Spleen (tissue), 11 donors: ENCODE measurements at regions not wholly inside any gene's neighbourhood (a gene's known extent, or its start where the extent isn't known, plus 50 kb on each side); places are given as distances from the start of the nearest gene placed in this dataset.

Experiments used
- DNase-seq: peaks from one replicate; pipeline ENCODE4 v3.0.0-alpha.2; 2020
- H3K27ac ChIP-seq, 8 donors: fragments of 200-600 bp; sonication (generic) in 7 of 8; 1 replicate in 4 of 8; 2 replicates in 4 of 8; pipeline versions ENCODE4 v1.5.0 to v1.8.0; 2016 to 2021; ENCODE audit warnings: inconsistent platforms in 4 of 8, mild to moderate bottlenecking in 4 of 8, moderate library complexity in 1 of 8
- H3K27me3 ChIP-seq, 7 donors: fragments of 200-600 bp; sonication (generic) in 6 of 7; replicated peaks in 1 of 7; 1 replicate in 4 of 7; 2 replicates in 3 of 7; pipeline versions ENCODE4 v1.5.0 to v1.8.0; 2016 to 2021; ENCODE audit warnings: inconsistent platforms in 3 of 7, mild to moderate bottlenecking in 1 of 7
- H3K36me3 ChIP-seq, 6 donors: fragments of 200-600 bp; sonication (generic) in 5 of 6; 1 replicate in 4 of 6; 2 replicates in 2 of 6; pipeline versions ENCODE4 v1.5.0 to v1.8.0; 2016 to 2021; ENCODE audit warnings: inconsistent platforms in 2 of 6
- H3K4me1 ChIP-seq, 6 donors: fragments of 200-600 bp; sonication (generic) in 5 of 6; 1 replicate in 3 of 6; 2 replicates in 3 of 6; pipeline versions ENCODE4 v1.5.0 to v1.8.0; 2016 to 2021; ENCODE audit warnings: inconsistent platforms in 3 of 6
- H3K4me3 ChIP-seq, 8 donors: fragments of 200-600 bp; sonication (generic) in 7 of 8; 1 replicate in 4 of 8; 2 replicates in 4 of 8; pipeline versions ENCODE4 v1.5.0 to v1.8.0; 2016 to 2021; ENCODE audit warnings: inconsistent platforms in 4 of 8, mild to moderate bottlenecking in 4 of 8, moderate library complexity in 2 of 8
- H3K9me3 ChIP-seq, 8 donors: fragments of 200-600 bp; sonication (generic) in 7 of 8; 1 replicate in 4 of 8; 2 replicates in 4 of 8; pipeline versions ENCODE4 v1.5.0 to v1.8.0; 2016 to 2021; ENCODE audit warnings: inconsistent platforms in 4 of 8
- POLR2A ChIP-seq, 3 donors: fragments of 450-650 bp; IDR thresholded peaks; one replicate each; pipeline ENCODE4 v1.5.1; 2017; ENCODE audit warnings: antibody characterized with exemption in 3 of 3, mild to moderate bottlenecking in 1 of 3
- POLR2AphosphoS5 ChIP-seq, 3 donors: sonication (generic); formaldehyde crosslinking; IDR thresholded peaks; one replicate each; pipeline ENCODE4 v1.5.1; 2017; ENCODE audit warnings: antibody characterized with exemption in 3 of 3
- WGBS, 5 donors: extraction: QIAGEN DNeasy Blood & Tissue Kit in 3 of 5; methylation state at CpG; one replicate each; pipeline versions ENCODE4 v1.1.5 to v1.1.7; 2013 to 2018; 5-methylcytosine and 5-hydroxymethylcytosine counted together
- intact Hi-C: fragments of 100-400 bp; cut with DNase I; formaldehyde crosslinking; loops from one replicate; pipeline ENCODE4 v1.15.0; 2023; ENCODE audit warnings: low total_unique reads
- TF ChIP-seq, protein P1 (sequence below), 11 experiments: fragments of 200-600 bp in 7 of 11; fragments of 450-650 bp in 4 of 11; sonication (generic) in 4 of 11; IDR thresholded peaks in 8 of 11; conservative IDR thresholded peaks in 3 of 11; 1 replicate in 7 of 11; 2 replicates in 4 of 11; pipeline versions ENCODE4 v1.4.0 to v1.8.0; 2016 to 2021; ENCODE audit warnings: antibody characterized with exemption in 11 of 11, inconsistent platforms in 4 of 11, mild to moderate bottlenecking in 1 of 11
- donor health status: healthy with polysubstance abuse.
- donor health status: DM: no; HTN: no; CAD: no; lungs with moderate emphysema.
- donor health status: DM: no; HTN: no; CAD: no.
- donor health status: Bipolar disorder and iron deficiency.
- donor health status: healthy.
- donor health status: DM: no; HTN: no; CAD: no.
- donor health status: DM: yes; HTN: yes; CAD: no.

GRCh38 chr16:9682320-9682719 lies 499.9 kb downstream of the GRIN2A start:
- Histone ChIP-seq H3K4me3 (no peak overlapping the region), H3K9me3 (peaks cover 0 to 21% (median 17%) of the 10 kb centered on the region in 8 donors), H3K27me3 (peaks cover 0 to 9% (median 0%) of the 10 kb centered on the region in 7 donors), H3K27ac (no peak overlapping the region), H3K36me3 (no peaks in the 10 kb centered on the region), H3K4me1 (no peaks in the 10 kb centered on the region)
- TF ChIP-seq, protein P1, sequence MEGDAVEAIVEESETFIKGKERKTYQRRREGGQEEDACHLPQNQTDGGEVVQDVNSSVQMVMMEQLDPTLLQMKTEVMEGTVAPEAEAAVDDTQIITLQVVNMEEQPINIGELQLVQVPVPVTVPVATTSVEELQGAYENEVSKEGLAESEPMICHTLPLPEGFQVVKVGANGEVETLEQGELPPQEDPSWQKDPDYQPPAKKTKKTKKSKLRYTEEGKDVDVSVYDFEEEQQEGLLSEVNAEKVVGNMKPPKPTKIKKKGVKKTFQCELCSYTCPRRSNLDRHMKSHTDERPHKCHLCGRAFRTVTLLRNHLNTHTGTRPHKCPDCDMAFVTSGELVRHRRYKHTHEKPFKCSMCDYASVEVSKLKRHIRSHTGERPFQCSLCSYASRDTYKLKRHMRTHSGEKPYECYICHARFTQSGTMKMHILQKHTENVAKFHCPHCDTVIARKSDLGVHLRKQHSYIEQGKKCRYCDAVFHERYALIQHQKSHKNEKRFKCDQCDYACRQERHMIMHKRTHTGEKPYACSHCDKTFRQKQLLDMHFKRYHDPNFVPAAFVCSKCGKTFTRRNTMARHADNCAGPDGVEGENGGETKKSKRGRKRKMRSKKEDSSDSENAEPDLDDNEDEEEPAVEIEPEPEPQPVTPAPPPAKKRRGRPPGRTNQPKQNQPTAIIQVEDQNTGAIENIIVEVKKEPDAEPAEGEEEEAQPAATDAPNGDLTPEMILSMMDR (IDR thresholded peaks at IDR 0.05 in 8 of 11, conservative IDR thresholded peaks at IDR 0.05 in 3 of 11), result no peak
- TF ChIP-seq POLR2A (IDR thresholded peaks at IDR 0.05) (no peak), POLR2AphosphoS5 (IDR thresholded peaks at IDR 0.05) (no peak)
- intact Hi-C loops, result no loop called here
- WGBS, 5 donors, result 54 to 66% (median 64%) methylated on average over 2 of the region's 2 CpGs
- no peak for DNase-seq

DNA sequence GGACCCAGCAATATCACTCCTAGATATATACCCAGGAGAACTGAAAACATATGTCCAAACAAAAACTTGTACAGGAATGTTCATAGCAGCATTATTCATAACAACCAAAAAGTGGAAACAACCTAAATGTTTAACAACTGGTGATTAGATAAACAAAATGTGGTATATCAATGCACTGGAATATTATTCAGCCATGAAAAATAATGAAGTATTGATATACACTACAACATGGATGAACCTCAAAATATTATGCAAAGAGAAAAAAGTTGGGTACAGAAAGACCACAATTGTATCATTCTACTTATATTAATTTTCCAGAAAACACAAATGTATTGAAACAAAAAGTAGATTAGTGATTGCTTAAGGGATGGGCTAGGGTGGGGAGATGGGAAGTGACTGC lies 498.6 kb downstream of the GRIN2A start:
- peaks cover 0 to 14% (median 0%) of the 10 kb centered on the region in 7 donors for H3K27me3 ChIP-seq
- H3K9me3 ChIP-seq, result peaks cover 0 to 21% (median 17%) of the 10 kb centered on the region in 8 donors
- DNase-seq, result no peak
- no peaks in the 10 kb centered on the region for H3K36me3 ChIP-seq
- no peak overlapping the region for H3K4me3 ChIP-seq
- H3K27ac ChIP-seq, result no peak overlapping the region
- TF ChIP-seq, protein P1 (IDR thresholded peaks at IDR 0.05 in 8 of 11, conservative IDR thresholded peaks at IDR 0.05 in 3 of 11), result no peak
- TF ChIP-seq POLR2AphosphoS5 (IDR thresholded peaks at IDR 0.05), result no peak
- TF ChIP-seq POLR2A (IDR thresholded peaks at IDR 0.05), result no peak
- H3K4me1 ChIP-seq, result no peaks in the 10 kb centered on the region
- intact Hi-C loops, result no loop called here

GRCh38 chr16:9687737-9688319 lies 494.4 kb downstream of the GRIN2A start:
- WGBS, 5 donors, result 64 to 79% (median 76%) methylated on average over 4 of the region's 4 CpGs
- intact Hi-C loops, result no loop called here

DNA sequence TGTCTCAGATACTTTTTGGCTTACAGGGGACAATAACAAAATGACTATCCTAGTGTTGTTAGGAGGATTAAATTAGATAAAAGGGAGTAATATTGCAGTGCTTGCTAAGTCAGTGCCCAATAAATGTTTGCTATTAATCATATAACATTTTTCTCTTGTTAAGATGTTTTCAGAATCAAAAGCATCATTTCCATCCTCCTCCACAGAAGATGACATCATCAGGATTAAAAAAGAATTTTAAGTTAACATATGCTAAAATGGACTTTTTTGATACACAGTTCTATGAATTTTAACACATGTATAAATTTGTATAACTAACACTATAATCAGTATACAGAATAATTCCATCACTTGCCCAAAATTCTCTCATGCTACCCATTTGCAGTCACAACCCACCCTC lies 492.6 kb downstream of the GRIN2A start:
- peaks cover 0 to 3% (median under 1%) of the 10 kb centered on the region in 8 donors for H3K9me3 ChIP-seq
- H3K27ac ChIP-seq, result no peak overlapping the region
- H3K36me3 ChIP-seq, result no peaks in the 10 kb centered on the region
- H3K4me1 ChIP-seq, result no peaks in the 10 kb centered on the region
- intact Hi-C loops, result no loop called here
- no peak for TF ChIP-seq POLR2AphosphoS5 (IDR thresholded peaks at IDR 0.05)
- TF ChIP-seq, protein P1 (IDR thresholded peaks at IDR 0.05 in 8 of 11, conservative IDR thresholded peaks at IDR 0.05 in 3 of 11), result no peak
- no peak for TF ChIP-seq POLR2A (IDR thresholded peaks at IDR 0.05)
- no peak for DNase-seq
- no peak overlapping the region for H3K4me3 ChIP-seq
- H3K27me3 ChIP-seq, result peaks cover 0 to 5% (median 0%) of the 10 kb centered on the region in 7 donors

More at GRCh38 chr16:9687737-9688319, 494.4 kb downstream of the GRIN2A start:
- Histone ChIP-seq H3K27me3 (peaks cover 0 to 5% (median 0%) of the 10 kb centered on the region in 7 donors), H3K27ac (no peak overlapping the region), H3K36me3 (no peaks in the 10 kb centered on the region), H3K4me3 (no peak overlapping the region), H3K4me1 (no peaks in the 10 kb centered on the region), H3K9me3 (peaks cover 0 to 20% (median 16%) of the 10 kb centered on the region in 8 donors)
- no peak for TF ChIP-seq POLR2AphosphoS5 (IDR thresholded peaks at IDR 0.05)
- TF ChIP-seq, protein P1 (IDR thresholded peaks at IDR 0.05 in 8 of 11, conservative IDR thresholded peaks at IDR 0.05 in 3 of 11), result no peak
- TF ChIP-seq POLR2A (IDR thresholded peaks at IDR 0.05), result no peak
- DNase-seq, result no peak
